Peyer's patch (tissue), 4 donors: ENCODE measurements at regions not wholly inside any gene's neighbourhood (a gene's known extent, or its start where the extent isn't known, plus 50 kb on each side); places are given as distances from the start of the nearest gene placed in this dataset.

Source experiments
- POLR2A ChIP-seq, 2 donors: fragments of 450-650 bp; IDR thresholded peaks; one replicate each; pipeline ENCODE4 v1.5.1; 2017; ENCODE audit warnings: antibody characterized with exemption in 2 of 2, mild to moderate bottlenecking in 2 of 2, moderate library complexity in 2 of 2
- TF ChIP-seq, protein P1 (sequence below), 6 experiments: fragments of 450-650 bp in 4 of 6; fragments of 200-600 bp in 2 of 6; sonication (generic) in 1 of 6; IDR thresholded peaks; one replicate each; pipeline ENCODE4 v1.5.1; 2017 to 2019; ENCODE audit warnings: antibody characterized with exemption in 6 of 6, mild to moderate bottlenecking in 3 of 6, moderate library complexity in 1 of 6

DNA sequence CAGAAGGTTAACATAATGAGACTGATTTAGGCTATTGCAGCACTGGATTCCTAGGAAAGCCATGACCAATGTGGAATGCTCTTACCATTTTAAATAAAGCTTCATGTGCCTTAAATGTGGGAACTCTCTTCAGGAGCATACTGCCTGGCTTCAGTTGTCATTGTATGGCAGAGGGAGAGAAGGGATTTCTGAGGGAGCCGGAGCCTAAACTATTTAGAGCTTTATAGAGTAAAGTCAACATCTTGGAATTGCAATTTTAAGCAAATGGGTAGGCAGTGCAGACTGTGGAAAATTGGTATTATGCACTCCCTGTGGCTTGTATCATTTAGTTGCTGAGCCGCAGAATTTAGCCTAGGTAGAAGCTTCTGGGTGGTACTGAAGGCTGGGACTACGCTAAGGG lies 2041.4 kb downstream of the PCDH9 start:
- no peak for TF ChIP-seq POLR2A (IDR thresholded peaks at IDR 0.05)
- TF ChIP-seq, protein P1, sequence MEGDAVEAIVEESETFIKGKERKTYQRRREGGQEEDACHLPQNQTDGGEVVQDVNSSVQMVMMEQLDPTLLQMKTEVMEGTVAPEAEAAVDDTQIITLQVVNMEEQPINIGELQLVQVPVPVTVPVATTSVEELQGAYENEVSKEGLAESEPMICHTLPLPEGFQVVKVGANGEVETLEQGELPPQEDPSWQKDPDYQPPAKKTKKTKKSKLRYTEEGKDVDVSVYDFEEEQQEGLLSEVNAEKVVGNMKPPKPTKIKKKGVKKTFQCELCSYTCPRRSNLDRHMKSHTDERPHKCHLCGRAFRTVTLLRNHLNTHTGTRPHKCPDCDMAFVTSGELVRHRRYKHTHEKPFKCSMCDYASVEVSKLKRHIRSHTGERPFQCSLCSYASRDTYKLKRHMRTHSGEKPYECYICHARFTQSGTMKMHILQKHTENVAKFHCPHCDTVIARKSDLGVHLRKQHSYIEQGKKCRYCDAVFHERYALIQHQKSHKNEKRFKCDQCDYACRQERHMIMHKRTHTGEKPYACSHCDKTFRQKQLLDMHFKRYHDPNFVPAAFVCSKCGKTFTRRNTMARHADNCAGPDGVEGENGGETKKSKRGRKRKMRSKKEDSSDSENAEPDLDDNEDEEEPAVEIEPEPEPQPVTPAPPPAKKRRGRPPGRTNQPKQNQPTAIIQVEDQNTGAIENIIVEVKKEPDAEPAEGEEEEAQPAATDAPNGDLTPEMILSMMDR (IDR thresholded peaks at IDR 0.05), result no peak
